Smooth muscle cell (in vitro differentiated cells): ENCODE measurements at regions not wholly inside any gene's neighbourhood (a gene's known extent, or its start where the extent isn't known, plus 50 kb on each side); places are given as distances from the start of the nearest gene placed in this dataset.

Experiments used
- DNase-seq: peaks from one replicate; lab custom pipeline; 2025; ENCODE audit not compliant: unreplicated experiment; lab: John Stamatoyannopoulos, UW
- H2AFZ ChIP-seq: fragments of 200-600 bp; sonication (generic); 2 replicates; pipeline ENCODE4 v1.6.0; 2016; ENCODE audit warnings: antibody characterized with exemption, low read depth, mild to moderate bottlenecking
- H3F3A ChIP-seq: fragments of 200-600 bp; sonication (generic); 2 replicates; pipeline ENCODE4 v1.6.0; 2017; ENCODE audit warnings: antibody characterized with exemption, low read depth
- H3K27ac ChIP-seq: fragments of 200-600 bp; sonication (generic); 2 replicates; pipeline ENCODE4 v1.5.1; 2016; ENCODE audit warnings: low read depth, mild to moderate bottlenecking
- H3K27me3 ChIP-seq: fragments of 200-600 bp; sonication (generic); 2 replicates; pipeline ENCODE4 v1.6.1; 2016; ENCODE audit warnings: low read depth, mild to moderate bottlenecking
- H3K36me3 ChIP-seq: fragments of 200-600 bp; sonication (generic); 2 replicates; pipeline ENCODE4 v1.5.1; 2016; ENCODE audit warnings: low read depth
- H3K4me1 ChIP-seq: fragments of 200-600 bp; sonication (generic); 2 replicates; pipeline ENCODE4 v1.5.1; 2016; ENCODE audit warnings: low read depth
- H3K4me2 ChIP-seq: fragments of 200-600 bp; sonication (generic); 2 replicates; pipeline ENCODE4 v1.6.0; 2016; ENCODE audit warnings: mild to moderate bottlenecking
- H3K4me3 ChIP-seq: fragments of 200-600 bp; sonication (generic); 2 replicates; pipeline ENCODE4 v1.5.1; 2016; ENCODE audit warnings: mild to moderate bottlenecking
- H3K79me2 ChIP-seq: fragments of 200-600 bp; sonication (generic); 2 replicates; pipeline ENCODE4 v1.6.0; 2016; ENCODE audit warnings: low read depth, mild to moderate bottlenecking
- H3K9ac ChIP-seq: fragments of 200-600 bp; sonication (generic); 2 replicates; pipeline ENCODE4 v1.6.0; 2016; ENCODE audit warnings: low read depth
- H3K9me3 ChIP-seq: fragments of 200-600 bp; sonication (generic); replicated peaks from 2 replicates; pipeline ENCODE4 v1.5.1; 2016; ENCODE audit warnings: low read depth
- H4K20me1 ChIP-seq: fragments of 200-600 bp; sonication (generic); 2 replicates; pipeline ENCODE4 v1.6.0; 2016; ENCODE audit warnings: low read depth
- CTCF ChIP-seq: fragments of 200-600 bp; sonication (generic); IDR thresholded peaks from 2 replicates; pipeline ENCODE4 v1.5.1; 2017; ENCODE audit warnings: borderline replicate concordance, mild to moderate bottlenecking, antibody characterized with exemption; ENCODE audit not compliant: insufficient read depth, poor library complexity, severe bottlenecking
- WGBS: methylation state at CpG from one replicate; pipeline ENCODE4 v1.1.7; 2016; ENCODE audit warnings: low lambda C conversion rate; 5-methylcytosine and 5-hydroxymethylcytosine counted together

- H3K4me2 ChIP-seq: no peak overlapping the region
- H4K20me1 ChIP-seq: no peaks in the 10 kb centered on the region
- no peak for DNase-seq
- H3K9ac ChIP-seq: no peak overlapping the region
- H3K4me3 ChIP-seq: no peak overlapping the region
- WGBS: 95% methylated on average over 3 of the region's 3 CpGs
- H3K9me3 ChIP-seq: no peaks in the 10 kb centered on the region
- H3K27ac ChIP-seq: no peak overlapping the region
- H3K4me1 ChIP-seq: no peaks in the 10 kb centered on the region
- H3K36me3 ChIP-seq: no peaks in the 10 kb centered on the region
- H3K79me2 ChIP-seq: no peaks in the 10 kb centered on the region
- no peaks in the 10 kb centered on the region for H3F3A ChIP-seq
- H2AFZ ChIP-seq: no peak overlapping the region
- H3K27me3 ChIP-seq: no peaks in the 10 kb centered on the region
- no peak for TF ChIP-seq CTCF
Measured at GRCh38 chr1:95635811-95636210, 401.8 kb downstream of the RWDD3 start.

- TF ChIP-seq CTCF: no peak
- Histone ChIP-seq H3F3A (no peaks in the 10 kb centered on the region), H3K4me1 (no peaks in the 10 kb centered on the region), H3K4me2 (no peak overlapping the region), H4K20me1 (no peaks in the 10 kb centered on the region), H2AFZ (no peak overlapping the region), H3K27me3 (no peaks in the 10 kb centered on the region), H3K36me3 (no peaks in the 10 kb centered on the region), H3K9me3 (no peaks in the 10 kb centered on the region), H3K4me3 (no peak overlapping the region), H3K27ac (no peak overlapping the region), H3K79me2 (no peaks in the 10 kb centered on the region), H3K9ac (no peak overlapping the region)
- DNase-seq: no peak
- WGBS: 55% methylated on average over 1 of the region's 1 CpG
Measured at GRCh38 chr1:95636897-95637296, 402.9 kb downstream of the RWDD3 start.

- no peak overlapping the region for H2AFZ ChIP-seq
- H3K9ac ChIP-seq: no peak overlapping the region
- 91% methylated on average over 2 of the region's 2 CpGs for WGBS
- DNase-seq: no peak
- no peak overlapping the region for H3K4me2 ChIP-seq
- H3K27me3 ChIP-seq: no peaks in the 10 kb centered on the region
- H3K36me3 ChIP-seq: no peaks in the 10 kb centered on the region
- H3K27ac ChIP-seq: no peak overlapping the region
- no peaks in the 10 kb centered on the region for H3K9me3 ChIP-seq
- no peak for TF ChIP-seq CTCF
- H4K20me1 ChIP-seq: no peaks in the 10 kb centered on the region
- H3F3A ChIP-seq: no peaks in the 10 kb centered on the region
- H3K4me1 ChIP-seq: no peaks in the 10 kb centered on the region
- H3K4me3 ChIP-seq: no peak overlapping the region
- H3K79me2 ChIP-seq: no peaks in the 10 kb centered on the region
Measured at GRCh38 chr1:95640746-95641145, 406.7 kb downstream of the RWDD3 start.

GRCh38 chr1:95641386-95641785 lies 407.4 kb downstream of the RWDD3 start:
- Histone ChIP-seq H3F3A (no peaks in the 10 kb centered on the region), H2AFZ (no peak overlapping the region), H4K20me1 (no peaks in the 10 kb centered on the region), H3K36me3 (no peaks in the 10 kb centered on the region), H3K27ac (no peak overlapping the region), H3K4me1 (no peaks in the 10 kb centered on the region), H3K4me3 (no peak overlapping the region), H3K9ac (no peak overlapping the region), H3K79me2 (no peaks in the 10 kb centered on the region), H3K27me3 (no peaks in the 10 kb centered on the region), H3K9me3 (no peaks in the 10 kb centered on the region), H3K4me2 (no peak overlapping the region)
- WGBS: 71% methylated on average over 2 of the region's 2 CpGs
- no peak for TF ChIP-seq CTCF
- DNase-seq: no peak
